ENCODE measurements at regions not wholly inside any gene's neighbourhood (a gene's known extent, or its start where the extent isn't known, plus 50 kb on each side); places are given as distances from the start of the nearest gene placed in this dataset.

DNA sequence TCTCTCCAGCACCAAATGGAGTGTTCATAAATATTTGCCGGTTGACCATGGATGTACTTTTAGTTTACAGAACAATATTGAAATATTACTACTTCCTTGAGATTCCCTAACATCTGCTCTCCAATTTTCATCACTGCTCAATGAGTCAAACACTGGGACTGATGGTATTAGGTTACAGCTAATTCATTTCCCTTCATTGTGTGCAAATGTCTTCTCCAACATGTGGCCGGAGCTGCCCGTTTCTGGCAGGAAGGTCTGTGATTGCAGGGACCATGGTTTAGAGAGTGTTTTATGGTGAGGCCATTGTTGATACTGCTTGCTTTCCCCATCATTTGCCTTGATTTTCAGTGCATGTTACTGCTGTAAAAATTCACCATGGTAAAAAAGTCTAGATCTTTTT is 209.3 kb downstream of the HS3ST3B1 start:
- POLR2A ChIA-PET: no interaction called here
- Mint-ChIP-seq H3K4me1 (no peaks in the 10 kb centered on the region), H3K36me3 (ENCODE audit: low read depth) (no peaks in the 10 kb centered on the region), H3K27me3 (peaks cover under 1% of the 10 kb centered on the region), H3K9me3 (peaks cover 2% of the 10 kb centered on the region), H3K27ac (no peak overlapping the region), H3K4me3 (no peak overlapping the region)
- DNase-seq (no peak), ATAC-seq (ENCODE audit: low read depth) (no peak)
- intact Hi-C loops (cut with micrococcal nuclease): no loop called here
- TF ChIP-seq, protein P1, sequence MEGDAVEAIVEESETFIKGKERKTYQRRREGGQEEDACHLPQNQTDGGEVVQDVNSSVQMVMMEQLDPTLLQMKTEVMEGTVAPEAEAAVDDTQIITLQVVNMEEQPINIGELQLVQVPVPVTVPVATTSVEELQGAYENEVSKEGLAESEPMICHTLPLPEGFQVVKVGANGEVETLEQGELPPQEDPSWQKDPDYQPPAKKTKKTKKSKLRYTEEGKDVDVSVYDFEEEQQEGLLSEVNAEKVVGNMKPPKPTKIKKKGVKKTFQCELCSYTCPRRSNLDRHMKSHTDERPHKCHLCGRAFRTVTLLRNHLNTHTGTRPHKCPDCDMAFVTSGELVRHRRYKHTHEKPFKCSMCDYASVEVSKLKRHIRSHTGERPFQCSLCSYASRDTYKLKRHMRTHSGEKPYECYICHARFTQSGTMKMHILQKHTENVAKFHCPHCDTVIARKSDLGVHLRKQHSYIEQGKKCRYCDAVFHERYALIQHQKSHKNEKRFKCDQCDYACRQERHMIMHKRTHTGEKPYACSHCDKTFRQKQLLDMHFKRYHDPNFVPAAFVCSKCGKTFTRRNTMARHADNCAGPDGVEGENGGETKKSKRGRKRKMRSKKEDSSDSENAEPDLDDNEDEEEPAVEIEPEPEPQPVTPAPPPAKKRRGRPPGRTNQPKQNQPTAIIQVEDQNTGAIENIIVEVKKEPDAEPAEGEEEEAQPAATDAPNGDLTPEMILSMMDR (IDR thresholded peaks at IDR 0.05): no peak
- CTCF ChIA-PET: no interaction called here

DNA sequence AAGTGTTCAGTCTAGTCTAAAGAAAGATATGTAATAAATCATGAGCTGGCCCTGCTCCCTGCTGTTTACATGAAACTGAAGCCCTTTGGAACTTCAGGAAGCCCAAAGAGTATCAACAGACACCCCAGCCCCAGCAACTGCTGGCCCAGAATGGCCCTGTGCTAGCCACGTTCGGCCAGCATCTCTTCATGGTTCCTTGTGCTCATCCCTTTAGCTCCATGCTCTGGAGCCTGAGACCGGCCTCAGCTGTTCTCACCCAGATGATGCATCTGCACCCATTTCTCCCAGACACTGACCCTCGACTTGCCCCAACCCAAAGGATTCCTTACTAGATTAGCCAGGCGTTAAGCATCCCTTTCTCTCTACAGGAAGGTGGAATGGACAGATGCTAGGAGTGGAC is 207.3 kb downstream of the HS3ST3B1 start:
- DNase-seq (no peak), ATAC-seq (ENCODE audit: low read depth) (no peak)
- ChIA-PET CTCF (interaction anchor here (0.6 kb wide), 1 partner anchor 419 kb away, joined by 3 read pairs; no protein-coding TSS in a partner anchor), POLR2A (no interaction called here)
- H3K27ac Mint-ChIP-seq: no peak overlapping the region
- TF ChIP-seq, protein P1 (IDR thresholded peaks at IDR 0.05): no peak
- no peaks in the 10 kb centered on the region for H3K4me1 Mint-ChIP-seq
- peaks cover 2% of the 10 kb centered on the region for H3K9me3 Mint-ChIP-seq
- intact Hi-C loops (cut with micrococcal nuclease): no loop called here
- H3K36me3 Mint-ChIP-seq (ENCODE audit: low read depth): no peaks in the 10 kb centered on the region
- H3K27me3 Mint-ChIP-seq: peaks cover 1% of the 10 kb centered on the region
- H3K4me3 Mint-ChIP-seq: no peak overlapping the region

DNA sequence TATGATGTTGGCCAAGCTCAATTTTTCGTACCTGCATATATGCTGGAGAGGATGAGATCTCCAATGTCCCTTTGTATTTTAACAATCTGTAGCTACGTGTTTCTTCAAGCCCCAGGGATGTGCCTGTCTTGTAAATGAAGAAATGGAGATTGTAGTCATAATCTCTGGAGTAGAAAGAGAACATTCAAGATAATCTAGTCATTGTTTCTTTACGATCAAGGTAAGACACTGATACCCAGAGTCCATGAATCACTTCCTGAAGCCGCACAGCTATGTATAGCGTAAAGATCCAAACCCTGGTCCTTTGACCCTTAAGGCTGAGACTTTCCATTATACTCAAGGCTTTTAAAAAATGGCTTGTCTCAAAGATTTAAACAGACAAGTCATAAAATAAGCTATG is 205.5 kb downstream of the HS3ST3B1 start:
- ChIA-PET POLR2A (no interaction called here), CTCF (interaction anchor here (1.0 kb wide), 1 partner anchor 19 kb away, joined by 3 read pairs; no protein-coding TSS in a partner anchor)
- intact Hi-C loops (cut with micrococcal nuclease): no loop called here
- Mint-ChIP-seq H3K27ac (no peak overlapping the region), H3K9me3 (peaks cover 2% of the 10 kb centered on the region), H3K4me1 (no peaks in the 10 kb centered on the region), H3K27me3 (peaks cover 1% of the 10 kb centered on the region), H3K4me3 (no peak overlapping the region), H3K36me3 (ENCODE audit: low read depth) (no peaks in the 10 kb centered on the region)
- TF ChIP-seq, protein P1 (IDR thresholded peaks at IDR 0.05): no peak
- ATAC-seq (ENCODE audit: low read depth) (no peak), DNase-seq (no peak)

DNA sequence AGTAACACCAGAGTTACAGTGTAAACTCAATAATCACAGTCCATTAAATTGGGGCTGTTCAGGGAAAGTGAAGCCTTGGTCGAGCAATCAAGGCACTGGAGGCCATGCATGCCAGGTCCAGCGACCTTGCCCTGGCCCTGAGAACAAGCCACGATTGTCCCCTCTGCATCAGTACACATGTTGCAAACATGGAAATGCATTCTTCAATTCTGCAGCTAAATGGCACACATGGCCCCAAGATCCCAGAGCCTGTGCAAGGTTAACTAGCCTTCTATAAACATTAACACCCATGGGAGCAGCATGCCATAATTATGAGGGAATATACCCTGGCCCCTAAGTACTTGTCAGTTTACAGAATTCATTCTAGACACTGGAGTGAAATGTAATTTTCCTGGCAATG is 204.7 kb downstream of the HS3ST3B1 start:
- no peak overlapping the region for H3K27ac Mint-ChIP-seq
- peaks cover 2% of the 10 kb centered on the region for H3K27me3 Mint-ChIP-seq
- DNase-seq (no peak), ATAC-seq (ENCODE audit: low read depth) (no peak)
- no peak overlapping the region for H3K4me3 Mint-ChIP-seq
- ChIA-PET CTCF (no interaction called here), POLR2A (no interaction called here)
- intact Hi-C loops (cut with micrococcal nuclease): no loop called here
- no peaks in the 10 kb centered on the region for H3K36me3 Mint-ChIP-seq (ENCODE audit: low read depth)
- H3K4me1 Mint-ChIP-seq: no peaks in the 10 kb centered on the region
- H3K9me3 Mint-ChIP-seq: peaks cover 2% of the 10 kb centered on the region
- TF ChIP-seq, protein P1 (IDR thresholded peaks at IDR 0.05): no peak

DNA sequence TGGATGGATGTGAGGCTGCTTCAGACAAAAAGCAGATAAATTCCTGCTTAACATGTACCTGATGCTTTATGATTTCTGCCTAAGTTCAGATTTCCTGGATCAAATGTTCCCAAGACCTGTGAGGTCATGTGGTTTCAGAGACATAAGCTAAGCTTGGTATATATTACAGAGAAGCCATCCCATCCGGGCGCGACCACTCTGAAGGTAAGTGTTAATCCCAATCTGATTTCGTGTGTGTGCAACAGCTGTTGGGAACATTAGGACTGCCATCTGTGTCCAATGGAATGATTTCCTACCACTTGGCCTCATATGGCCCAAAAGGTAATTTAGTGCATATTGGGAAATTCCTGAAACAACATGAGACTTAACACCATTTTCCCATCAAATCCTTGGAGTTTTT is 199.1 kb downstream of the HS3ST3B1 start:
- no peak overlapping the region for H3K4me3 Mint-ChIP-seq
- H3K36me3 Mint-ChIP-seq (ENCODE audit: low read depth): no peaks in the 10 kb centered on the region
- ATAC-seq (ENCODE audit: low read depth) (no peak), DNase-seq (no peak)
- TF ChIP-seq, protein P1 (IDR thresholded peaks at IDR 0.05): no peak
- no peaks in the 10 kb centered on the region for H3K4me1 Mint-ChIP-seq
- CTCF ChIA-PET: no interaction called here
- no peak overlapping the region for H3K27ac Mint-ChIP-seq
- POLR2A ChIA-PET: no interaction called here
- H3K9me3 Mint-ChIP-seq: no peaks in the 10 kb centered on the region
- H3K27me3 Mint-ChIP-seq: peaks cover 13% of the 10 kb centered on the region
- intact Hi-C loops (cut with micrococcal nuclease): no loop called here

Measured in activated B cell treated with CpG ODN at 0.5 μM for 24 hours (primary cell).